C4-2B (cell line): ENCODE measurements at regions not wholly inside any gene's neighbourhood (a gene's known extent, or its start where the extent isn't known, plus 50 kb on each side); places are given as distances from the start of the nearest gene placed in this dataset.
"Not testable (repeated sequence)": the region's sequence is repeated elsewhere in the genome, so short reads cannot be mapped to it uniquely, and the experiment has no call there.

Experiments used
- CTCF ChIP-seq: fragments of 450-650 bp; conservative IDR thresholded peaks from 2 replicates; pipeline ENCODE4 v1.5.1; 2017; ENCODE audit warnings: mild to moderate bottlenecking
- ZFX ChIP-seq: fragments of 450-650 bp; IDR thresholded peaks from 2 replicates; pipeline ENCODE4 v1.6.1; 2017

- not testable (repeated sequence) for TF ChIP-seq CTCF, ZFX
Measured at GRCh38 chr14:53837656-53838055, 119.0 kb downstream of the BMP4 start.
